HG03095 (cell line): ENCODE measurements at regions not wholly inside any gene's neighbourhood (a gene's known extent, or its start where the extent isn't known, plus 50 kb on each side); places are given as distances from the start of the nearest gene placed in this dataset.
"Not testable (repeated sequence)": the region's sequence is repeated elsewhere in the genome, so short reads cannot be mapped to it uniquely, and the experiment has no call there.

Source experiments
- ATAC-seq: cut with Tn5 transposase; IDR thresholded peaks from one replicate; pipeline ENCODE4 v1.9.1; 2021; ENCODE audit warnings: moderate library complexity; ENCODE audit not compliant: unreplicated experiment

DNA sequence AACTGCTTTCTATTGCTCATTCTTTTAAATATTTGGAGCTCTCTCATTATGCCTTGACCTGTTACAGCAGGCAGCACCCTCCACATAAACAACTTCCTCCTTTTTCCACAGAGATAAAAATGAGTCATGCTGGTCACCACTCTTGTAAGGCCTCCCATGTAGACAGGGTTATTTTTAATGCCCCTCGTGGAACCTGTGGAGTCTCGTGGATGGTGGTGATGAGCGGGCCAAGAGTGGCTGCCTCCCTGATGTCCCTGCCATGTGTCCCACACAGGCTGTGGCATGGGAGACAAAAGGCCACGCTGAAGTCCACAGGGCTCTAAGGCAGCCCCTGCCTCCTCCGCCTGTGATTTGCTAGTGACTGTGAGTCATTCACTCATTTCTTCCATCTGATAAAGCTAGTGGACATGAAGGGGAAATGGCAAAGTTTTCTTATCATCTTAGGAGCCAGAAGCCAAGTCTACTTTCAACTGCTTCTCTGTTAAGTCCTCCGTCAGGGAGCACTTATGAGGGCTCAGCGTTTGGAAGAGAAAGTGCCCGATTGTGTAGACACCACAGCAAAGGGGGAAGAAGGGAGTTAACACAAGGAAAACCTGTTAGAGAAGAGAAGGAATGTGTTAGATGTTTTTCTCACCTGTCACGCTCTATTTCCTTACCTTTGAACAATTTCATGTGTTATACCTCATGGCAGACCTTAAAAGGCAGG lies 121.6 kb upstream of the FAT1 start:
- ATAC-seq = no peak

DNA sequence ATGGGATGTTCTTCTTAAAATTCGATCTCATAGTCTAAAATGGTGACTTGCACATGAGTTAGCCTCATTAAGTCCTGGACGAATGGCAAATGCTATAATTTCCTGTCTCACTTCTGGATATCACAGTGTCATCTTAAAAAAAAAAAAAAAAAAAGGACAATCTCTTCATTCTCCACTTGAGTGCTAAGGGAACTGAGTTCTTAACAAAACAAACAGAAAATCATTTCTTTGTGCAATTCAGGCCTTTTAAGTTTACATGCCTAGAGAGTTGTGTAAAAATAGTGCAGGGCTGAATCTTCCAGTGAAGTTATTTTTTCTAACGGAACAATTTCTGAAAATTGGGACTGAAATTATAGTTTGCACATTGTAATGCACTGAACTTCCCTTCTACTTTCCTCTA lies 122.8 kb upstream of the FAT1 start:
- ATAC-seq = no peak

DNA sequence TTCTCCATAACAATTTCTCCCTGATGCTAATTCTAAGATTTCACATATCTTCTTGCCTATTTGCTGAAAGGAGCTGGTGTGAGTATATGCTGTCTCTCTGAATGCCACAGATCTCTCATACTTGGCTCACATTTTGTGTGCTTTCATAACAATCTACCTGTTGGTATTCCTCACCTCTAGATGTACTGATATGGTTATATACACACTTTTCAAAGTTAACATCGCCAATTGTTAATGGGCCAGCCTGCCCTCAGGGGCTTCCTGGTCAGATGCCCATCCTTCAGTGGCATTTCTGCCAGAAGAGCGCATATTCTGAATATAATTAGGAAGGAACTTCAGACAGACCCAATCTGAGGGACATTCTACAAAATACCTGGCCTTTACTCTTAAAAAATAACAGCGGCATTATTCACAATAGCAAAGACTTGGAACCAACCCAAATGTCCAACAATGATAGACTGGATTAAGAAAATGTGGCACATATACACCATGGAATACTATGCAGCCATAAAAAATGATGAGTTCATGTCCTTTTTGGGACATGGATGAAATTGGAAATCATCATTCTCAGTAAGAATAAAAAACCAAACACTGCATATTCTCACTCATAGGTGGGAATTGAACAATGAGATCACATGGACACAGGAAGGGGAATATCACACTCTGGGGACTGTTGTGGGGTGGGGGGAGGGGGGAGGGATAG lies 123.9 kb upstream of the FAT1 start:
- ATAC-seq = not testable (repeated sequence)

DNA sequence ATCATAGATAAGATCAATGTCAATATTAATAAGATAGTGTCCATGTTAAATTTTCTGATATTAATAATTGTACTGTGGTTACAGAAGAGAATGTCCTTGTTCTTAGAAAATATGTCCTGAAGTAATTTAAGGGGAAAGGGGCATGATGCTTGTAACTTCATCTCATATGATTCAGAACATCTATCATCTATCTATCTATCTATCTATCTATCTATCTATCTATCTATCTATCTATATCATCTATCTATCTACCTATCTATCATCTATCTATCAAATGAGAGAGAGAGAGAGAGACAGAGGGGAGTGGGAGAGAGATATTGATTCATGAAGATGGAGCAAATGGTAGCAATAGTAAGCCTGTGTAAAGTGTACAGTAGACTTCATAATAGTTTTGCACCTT lies 124.8 kb upstream of the FAT1 start:
- no peak for ATAC-seq

DNA sequence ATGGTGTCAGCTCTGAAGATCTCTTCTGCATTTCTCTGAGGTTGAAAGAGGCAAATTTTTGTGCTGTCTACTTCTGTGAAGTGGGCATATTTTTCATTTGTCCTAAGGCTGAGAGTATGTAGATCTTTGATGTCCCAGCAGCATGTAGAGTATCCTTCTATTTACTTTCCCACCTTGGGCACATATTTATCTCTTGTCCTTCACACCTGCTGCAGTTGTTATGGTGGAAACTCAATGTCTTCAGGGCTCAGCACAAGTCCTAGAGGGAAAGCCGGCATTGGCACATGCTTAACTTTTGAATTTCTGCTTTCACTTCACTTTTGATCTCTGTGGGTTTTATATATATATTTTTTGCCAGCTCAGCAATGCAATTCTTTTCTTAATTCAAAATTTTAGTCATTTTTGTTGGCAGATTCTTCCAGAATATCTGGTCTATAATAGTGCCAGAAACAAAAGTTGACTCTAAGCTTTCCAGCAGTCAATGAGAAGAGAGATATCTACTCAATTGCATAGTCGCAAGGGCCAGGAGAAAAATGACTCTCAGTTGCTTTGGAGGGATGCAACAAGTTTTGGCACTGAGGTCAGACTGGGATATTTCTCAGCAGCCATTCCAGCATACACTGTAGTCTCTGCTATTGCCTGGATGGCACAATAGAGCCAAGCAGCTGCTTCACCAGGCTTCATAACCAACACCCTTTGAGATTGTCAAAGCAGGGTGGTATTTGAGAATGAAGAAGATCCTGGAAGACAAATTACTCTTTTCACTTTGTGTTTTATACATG lies 127.8 kb upstream of the FAT1 start:
- ATAC-seq = no peak

DNA sequence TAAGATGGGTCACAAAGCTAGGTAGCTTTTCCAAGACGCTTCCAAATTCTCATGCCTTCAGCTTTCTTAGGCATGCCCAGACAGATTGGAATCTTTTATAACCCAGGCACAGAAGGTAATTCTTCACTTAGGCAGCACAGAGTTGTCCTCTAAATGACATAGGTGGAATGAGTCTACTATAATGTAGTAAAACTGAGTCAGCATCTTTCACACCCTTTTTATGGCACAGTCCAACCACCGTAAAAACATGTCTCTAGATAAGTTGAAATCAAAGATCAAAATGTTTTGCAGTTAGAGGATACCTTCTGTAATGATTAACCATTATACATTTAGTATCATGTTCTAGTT lies 128.4 kb upstream of the FAT1 start:
- no peak for ATAC-seq

DNA sequence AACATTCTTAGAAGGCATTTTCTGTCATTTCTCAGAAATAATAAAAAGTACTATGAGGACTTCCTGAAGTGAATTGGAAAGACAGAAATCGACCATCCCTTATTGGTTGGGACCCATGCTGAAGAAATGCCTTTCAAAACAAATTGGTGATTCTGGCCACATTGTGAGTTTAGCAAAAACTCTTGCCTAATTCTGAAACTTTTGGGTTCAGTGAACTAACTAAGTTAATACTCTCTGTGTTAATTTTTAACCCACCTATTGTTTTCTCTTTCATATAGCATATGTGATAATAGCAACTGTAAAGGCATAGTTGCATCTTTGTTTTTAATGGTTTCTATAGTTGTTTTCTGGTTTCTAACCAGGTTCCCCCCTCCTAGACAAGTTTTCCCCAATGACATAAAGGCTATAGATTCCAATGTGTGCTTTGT lies 129.3 kb upstream of the FAT1 start:
- no peak for ATAC-seq

DNA sequence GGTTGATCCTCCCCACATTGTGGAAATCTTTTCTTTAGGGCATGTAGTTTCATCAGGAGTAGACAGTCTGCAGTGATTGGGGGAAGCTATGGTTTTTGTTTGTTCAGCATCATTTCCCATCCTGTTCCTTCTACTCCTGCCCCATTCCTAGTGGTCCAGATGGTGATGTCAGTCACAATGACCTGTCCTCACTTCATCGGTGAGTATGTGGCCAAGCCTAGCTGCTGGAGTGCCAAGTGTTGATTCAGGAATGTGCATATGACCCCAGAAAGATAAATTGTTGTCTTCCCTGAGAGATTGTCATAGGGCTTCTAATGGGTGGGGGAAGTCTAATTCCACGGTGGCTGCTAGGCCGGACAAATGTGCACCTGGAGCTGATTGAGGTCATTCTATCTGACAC lies 130.6 kb upstream of the FAT1 start:
- no peak for ATAC-seq

DNA sequence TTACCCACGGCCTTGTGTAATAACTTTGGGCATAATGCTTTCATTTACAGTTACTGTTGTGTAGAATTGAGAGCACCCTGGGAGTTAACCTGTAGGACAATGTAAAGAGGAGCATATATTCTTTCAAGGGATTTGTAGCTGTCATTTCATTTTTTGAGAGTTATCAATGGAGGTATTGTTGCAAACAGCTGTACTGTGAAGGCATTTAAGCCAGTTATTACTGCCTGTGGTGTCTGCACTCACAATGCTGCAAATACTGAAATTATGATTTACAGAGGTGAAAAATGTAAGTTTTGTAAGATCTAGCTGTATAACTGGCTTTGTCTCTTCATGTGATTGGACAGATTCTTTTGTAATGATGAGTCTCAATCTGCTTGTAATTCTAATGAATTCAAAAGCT lies 131.5 kb upstream of the FAT1 start:
- no peak for ATAC-seq

DNA sequence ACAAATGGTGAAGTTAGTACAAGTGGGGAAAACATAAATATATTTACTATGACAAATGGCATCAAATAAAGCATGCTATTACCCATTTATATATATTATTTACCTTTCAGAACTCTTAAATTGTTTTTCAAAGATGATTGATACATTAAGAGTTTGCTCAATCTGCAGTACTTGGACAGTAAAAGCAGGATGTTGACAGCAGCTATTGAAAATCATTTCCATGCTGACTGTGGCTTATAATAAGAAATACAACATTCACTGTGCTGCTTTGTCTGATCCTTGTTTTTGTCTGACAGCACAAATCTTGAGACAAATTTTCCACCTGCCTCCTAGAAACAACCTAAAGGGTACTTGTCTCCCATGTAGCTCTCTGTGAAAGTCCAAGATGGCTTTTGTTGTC lies 134.1 kb upstream of the FAT1 start:
- ATAC-seq = no peak

DNA sequence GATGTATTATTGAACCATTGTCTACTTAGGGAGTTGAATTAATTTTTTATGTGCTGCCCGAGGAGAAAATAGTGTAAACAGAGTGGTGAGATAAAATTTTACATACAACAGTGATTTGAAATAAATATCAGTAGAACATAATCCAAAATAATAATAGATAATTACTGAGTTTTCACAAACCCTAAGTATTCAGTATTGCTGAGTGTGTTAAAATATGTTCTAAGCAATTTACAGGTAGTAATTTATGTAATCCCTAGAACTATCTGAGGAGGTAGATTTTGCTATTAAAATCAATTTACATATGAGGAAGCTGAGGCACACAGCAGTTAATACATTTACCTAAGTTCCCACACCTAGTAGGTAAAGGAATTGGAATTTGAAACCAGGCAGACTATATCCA lies 134.7 kb upstream of the FAT1 start:
- ATAC-seq = no peak

DNA sequence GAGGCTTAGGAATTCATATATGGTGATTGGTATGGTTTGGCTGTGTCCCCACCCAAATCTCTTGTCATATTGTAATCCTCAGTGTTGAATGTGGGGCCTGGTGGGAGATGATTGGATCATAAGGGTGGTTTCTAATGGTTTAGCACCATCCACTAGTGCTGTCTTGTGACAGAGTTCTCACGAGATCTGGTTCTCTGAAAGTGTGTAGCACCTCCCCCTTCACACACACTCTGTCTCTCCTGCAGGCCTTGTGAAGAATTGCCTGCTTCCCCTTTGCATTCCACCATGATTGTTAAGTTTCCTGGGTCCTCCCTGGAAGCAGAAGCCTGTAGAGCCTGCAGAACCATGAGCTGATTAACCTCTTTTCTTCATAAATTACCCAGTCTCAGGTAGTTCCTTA lies 135.8 kb upstream of the FAT1 start:
- ATAC-seq = no peak

DNA sequence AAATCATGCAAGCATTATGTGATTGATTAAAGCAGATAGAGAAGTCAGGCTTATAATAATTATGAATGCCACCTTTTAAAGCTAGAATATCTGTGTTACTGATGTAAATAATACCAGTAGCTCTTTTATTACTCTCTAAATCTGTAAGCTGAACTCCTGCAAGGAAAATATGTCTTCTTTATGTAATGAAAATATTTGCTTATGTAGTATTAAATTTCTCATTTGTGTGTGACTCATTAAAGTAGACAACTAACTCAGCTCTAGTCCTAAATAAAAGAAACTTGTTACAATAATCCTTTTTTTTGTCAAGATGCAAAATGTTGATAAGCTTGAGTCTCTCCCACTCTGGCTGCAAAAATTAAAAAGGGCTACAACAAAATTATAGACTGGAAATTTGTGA lies 137.7 kb upstream of the FAT1 start:
- no peak for ATAC-seq

DNA sequence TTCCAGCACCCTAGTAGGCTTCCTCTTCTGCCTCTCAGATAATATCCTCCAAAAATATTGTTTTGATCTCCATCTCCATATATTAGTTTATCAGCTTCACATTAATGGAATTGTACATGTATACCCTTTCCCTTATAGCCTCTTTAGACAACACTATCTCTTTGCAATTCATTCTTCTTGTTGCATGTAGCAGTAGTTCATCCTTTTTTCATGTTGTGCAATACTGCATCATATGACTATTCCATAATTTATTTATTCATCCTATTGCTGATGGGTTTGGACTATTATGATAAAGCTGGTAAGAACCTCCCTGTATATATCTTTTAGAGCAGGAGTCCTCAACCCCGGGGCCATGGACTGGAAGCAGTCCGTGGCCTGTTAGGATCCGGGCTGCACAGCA lies 148.2 kb upstream of the FAT1 start:
- no peak for ATAC-seq

DNA sequence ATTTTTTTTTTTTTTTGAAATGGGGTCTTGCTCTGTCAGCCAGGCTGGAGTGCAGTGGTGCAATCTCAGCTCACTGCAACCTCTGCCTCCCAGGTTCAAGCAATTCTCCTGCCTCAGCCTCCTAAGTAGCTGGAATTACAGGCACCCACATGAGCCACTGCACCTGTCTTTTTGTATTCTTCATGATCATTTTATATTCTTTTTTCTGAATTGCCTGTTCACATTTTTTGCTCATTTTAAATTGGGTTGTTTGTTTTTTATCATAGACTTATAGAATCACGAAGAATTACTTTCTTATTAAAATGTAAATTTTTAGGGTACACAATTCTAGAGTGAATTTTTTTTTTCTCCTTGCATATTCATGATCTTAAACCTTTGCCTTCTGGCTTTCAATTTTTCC lies 149.4 kb upstream of the FAT1 start:
- ATAC-seq = not testable (repeated sequence)

DNA sequence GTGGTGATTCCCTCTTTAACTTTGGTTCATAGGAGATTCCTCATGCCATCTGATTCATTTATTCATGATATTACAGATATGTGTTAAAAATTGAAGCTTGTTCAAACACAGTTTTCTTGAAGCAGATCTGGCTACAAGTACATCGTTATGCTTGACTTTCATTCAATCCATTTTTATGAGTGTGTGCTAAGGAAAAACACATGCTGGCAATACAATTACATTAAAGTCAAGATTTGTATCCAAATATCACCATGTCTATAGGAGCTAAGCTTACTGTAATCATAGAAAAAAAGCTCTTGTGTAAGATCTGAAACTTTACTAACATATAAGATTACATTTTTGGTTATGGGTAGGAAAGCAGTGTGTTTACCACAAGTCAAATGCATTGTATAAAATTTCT lies 151.8 kb upstream of the FAT1 start:
- no peak for ATAC-seq

DNA sequence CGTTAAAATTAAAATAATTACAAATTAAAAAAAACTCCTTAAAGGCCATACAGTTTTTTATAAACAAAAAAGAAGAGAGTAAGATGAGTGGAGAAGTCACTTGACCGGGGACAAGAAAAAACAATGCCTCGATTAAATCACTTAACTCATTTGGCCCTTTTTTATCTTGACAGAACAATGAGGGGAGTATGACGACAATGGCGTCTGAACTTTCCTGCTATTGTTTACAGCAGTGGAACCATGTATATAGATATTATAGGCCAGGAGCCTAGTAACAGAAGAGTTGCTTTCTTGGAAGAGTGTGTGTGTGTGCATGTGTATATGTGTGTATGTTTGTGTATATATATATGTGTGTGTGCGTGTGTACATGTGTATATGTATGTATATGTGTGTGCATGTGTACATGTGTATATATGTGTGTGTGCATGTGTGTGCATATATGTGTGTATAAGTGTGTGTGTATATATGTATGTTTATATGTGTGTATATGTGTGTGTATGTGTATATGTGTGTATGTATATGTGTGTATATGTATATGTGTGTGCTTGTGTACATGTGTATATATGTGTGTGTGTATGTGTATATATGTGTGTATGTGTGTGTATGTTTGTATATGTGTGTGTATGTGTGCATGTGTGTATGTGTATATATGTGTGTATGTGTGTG lies 153.4 kb upstream of the FAT1 start:
- ATAC-seq = no peak

DNA sequence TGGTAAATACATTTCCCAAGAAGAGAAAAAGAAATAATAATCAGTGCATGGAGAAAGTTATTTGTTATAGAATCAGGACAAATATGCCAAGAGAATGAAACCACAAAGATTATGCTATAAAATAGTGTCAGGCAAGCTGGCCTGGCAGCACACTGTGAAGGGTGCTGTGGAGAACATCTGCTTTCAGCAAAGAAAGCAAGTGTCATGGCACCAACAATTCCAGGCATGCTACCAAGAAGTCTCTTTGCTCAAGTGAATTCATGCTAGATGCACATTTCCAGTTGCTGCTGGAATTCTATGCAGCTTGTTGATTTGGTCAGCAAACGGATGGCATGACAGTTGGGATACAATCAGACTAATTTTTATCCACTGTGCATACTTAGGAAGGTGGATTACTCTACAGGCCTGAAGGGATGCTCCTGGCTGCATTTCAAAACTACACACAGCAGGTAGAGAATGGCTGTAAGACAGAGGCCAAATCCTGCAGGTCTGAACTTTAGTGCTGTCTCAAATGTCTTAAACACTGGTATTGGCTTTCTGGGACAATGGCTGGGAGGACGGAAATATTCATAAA lies 154.6 kb upstream of the FAT1 start:
- no peak for ATAC-seq

DNA sequence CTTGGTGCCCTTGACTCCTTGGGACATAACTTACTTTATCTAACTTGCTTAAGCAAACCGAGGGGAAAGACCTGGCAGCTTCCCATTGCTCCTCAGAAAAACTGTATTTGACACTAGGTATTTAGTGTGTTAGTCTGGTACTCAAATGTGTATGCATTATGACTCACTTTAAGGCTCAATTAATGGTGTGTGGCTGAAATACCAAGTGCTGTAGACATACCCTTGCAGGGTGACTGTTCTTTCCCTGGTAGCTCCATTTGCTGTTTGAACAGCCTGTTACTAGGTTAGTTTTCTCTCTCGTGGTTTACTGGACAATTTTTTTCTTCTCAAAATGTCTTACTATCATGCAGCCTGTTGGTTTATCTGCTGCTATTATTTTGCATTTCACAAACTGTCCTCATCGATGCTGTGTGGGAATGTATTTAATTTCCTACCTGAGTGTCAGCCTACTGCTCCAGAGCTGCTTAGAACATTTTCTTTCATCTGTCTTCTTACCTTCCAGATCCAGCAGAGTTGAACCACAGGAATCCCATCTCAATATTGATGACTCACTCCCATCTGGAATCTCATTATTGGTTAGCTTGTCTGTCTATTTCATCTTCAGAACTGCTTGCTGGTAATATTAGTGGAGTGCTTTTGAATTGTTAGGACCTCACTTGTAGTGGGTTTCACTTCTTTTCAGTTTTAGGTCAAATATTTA lies 158.0 kb upstream of the FAT1 start:
- ATAC-seq = no peak

DNA sequence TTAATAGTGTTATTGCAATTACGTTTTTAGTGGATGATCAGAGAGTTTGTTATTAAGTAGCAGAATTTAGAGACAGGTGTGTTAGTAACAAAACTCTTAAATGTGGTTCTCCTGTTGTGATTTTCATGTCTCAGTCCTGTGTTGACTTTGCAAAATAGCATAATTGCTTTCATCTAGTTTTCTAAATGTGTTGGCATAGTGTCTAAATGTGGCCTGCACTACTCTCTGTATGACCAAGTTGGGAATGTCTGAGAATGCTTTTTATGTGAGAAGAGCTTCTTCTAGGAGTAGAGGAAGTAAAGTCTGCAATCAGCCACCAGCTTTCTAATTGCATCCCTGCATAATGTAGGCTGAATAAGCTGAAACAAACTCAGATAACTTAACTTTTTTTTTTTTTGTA lies 158.6 kb upstream of the FAT1 start:
- ATAC-seq = no peak

DNA sequence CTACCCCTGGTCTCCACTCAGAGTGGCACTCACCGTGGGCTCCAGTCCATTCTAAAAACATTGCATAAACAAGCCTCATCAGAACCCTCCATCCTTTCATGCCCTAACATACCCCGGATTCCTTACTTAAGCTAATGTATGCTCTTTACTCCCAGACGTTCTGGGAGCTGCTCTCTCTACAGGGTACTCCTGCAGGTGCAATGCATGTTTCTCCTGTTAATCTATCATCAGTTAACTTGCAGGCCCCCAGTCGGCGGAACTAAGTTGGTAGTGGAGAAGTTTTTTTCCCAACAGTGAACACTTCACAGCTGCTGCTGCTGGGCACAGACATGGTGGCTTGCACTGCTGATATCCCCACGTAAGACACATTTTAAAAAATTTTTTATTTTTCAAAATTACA lies 161.6 kb upstream of the FAT1 start:
- ATAC-seq = no peak
